Right lobe of liver (tissue), 4 donors: ENCODE measurements at regions not wholly inside any gene's neighbourhood (a gene's known extent, or its start where the extent isn't known, plus 50 kb on each side); places are given as distances from the start of the nearest gene placed in this dataset.

ENCODE experiments used
- POLR2A ChIP-seq: fragments of 450-650 bp; IDR thresholded peaks from one replicate; pipeline ENCODE4 v1.6.1; 2017; ENCODE audit warnings: antibody characterized with exemption, mild to moderate bottlenecking
- TF ChIP-seq, protein P1 (sequence below), 4 donors: fragments of 200-600 bp in 3 of 4; fragments of 450-650 bp in 1 of 4; IDR thresholded peaks; one replicate each; pipeline versions ENCODE4 v1.5.1 to v1.8.0; 2016 to 2022; ENCODE audit warnings: antibody characterized with exemption in 4 of 4, mild to moderate bottlenecking in 2 of 4
- donor health status: DM: no; HTN: no; CAD: no.
- donor health status: DM: no; HTN: no; CAD: no.
- donor health status: DM: no; HTN: yes; CAD: no.

DNA sequence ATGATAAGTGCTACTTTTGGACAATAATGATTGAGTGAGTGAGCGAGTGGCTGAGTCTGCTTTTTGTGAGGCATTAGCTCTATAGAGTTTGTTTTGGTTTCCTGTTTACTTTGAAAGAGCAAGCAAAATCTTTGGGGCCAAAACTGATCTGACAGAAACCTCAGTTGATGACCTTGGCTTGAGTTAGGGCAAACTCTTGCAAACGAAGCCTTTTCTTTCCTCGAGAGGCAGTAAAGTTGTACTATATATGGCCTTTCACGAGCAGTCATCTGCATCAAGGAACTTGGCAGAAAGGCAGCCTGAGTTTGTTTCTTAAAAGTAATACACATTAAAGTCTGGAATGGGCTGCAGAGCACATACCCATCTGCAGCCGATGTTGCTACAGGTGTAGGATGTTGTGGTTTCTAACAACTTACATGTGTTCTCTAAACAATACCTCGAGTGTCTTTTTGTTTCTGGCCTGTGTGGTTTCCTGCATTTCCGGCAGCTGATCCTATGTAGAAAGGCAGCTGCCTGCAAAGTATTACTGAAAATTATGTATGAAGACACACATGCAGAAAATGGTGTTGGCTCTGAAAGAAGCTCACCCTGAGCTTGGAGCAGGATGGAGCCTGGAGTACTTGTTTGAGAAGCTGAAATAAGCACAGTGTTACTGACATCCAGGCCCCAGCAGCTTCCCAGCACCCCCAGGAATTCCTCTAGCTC lies 60.8 kb downstream of the FOXD1 start:
- TF ChIP-seq, protein P1, sequence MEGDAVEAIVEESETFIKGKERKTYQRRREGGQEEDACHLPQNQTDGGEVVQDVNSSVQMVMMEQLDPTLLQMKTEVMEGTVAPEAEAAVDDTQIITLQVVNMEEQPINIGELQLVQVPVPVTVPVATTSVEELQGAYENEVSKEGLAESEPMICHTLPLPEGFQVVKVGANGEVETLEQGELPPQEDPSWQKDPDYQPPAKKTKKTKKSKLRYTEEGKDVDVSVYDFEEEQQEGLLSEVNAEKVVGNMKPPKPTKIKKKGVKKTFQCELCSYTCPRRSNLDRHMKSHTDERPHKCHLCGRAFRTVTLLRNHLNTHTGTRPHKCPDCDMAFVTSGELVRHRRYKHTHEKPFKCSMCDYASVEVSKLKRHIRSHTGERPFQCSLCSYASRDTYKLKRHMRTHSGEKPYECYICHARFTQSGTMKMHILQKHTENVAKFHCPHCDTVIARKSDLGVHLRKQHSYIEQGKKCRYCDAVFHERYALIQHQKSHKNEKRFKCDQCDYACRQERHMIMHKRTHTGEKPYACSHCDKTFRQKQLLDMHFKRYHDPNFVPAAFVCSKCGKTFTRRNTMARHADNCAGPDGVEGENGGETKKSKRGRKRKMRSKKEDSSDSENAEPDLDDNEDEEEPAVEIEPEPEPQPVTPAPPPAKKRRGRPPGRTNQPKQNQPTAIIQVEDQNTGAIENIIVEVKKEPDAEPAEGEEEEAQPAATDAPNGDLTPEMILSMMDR (IDR thresholded peaks at IDR 0.05) = no peak
- no peak for TF ChIP-seq POLR2A
